Mesenchymal stem cell (in vitro differentiated cells and primary cell): ENCODE measurements at regions not wholly inside any gene's neighbourhood (a gene's known extent, or its start where the extent isn't known, plus 50 kb on each side); places are given as distances from the start of the nearest gene placed in this dataset.

ENCODE experiments used
- DNase-seq: peaks from one replicate; pipeline ENCODE4 v3.0.0-alpha.2; 2013
- H2AFZ ChIP-seq: one replicate; pipeline ENCODE4 v1.6.1; 2013; ENCODE audit warnings: low read depth, mild to moderate bottlenecking, control low read depth, inconsistent platforms, low read length, moderate library complexity
- H2AK5ac ChIP-seq: 2 replicates; pipeline ENCODE4 v1.6.1; 2013; ENCODE audit warnings: low read length, moderate library complexity, mild to moderate bottlenecking, inconsistent platforms; ENCODE audit not compliant: severe bottlenecking
- H2BK120ac ChIP-seq: one replicate; pipeline ENCODE4 v1.6.1; 2013; ENCODE audit warnings: low read depth, mild to moderate bottlenecking, inconsistent platforms, low read length, moderate library complexity
- H2BK12ac ChIP-seq, 2 experiments: one replicate each; pipeline ENCODE4 v1.6.1; 2013; ENCODE audit warnings: inconsistent platforms in 2 of 2, low read length in 2 of 2, mild to moderate bottlenecking in 2 of 2, moderate library complexity in 2 of 2, control low read depth in 1 of 2
- H2BK15ac ChIP-seq: one replicate; pipeline ENCODE4 v1.6.1; 2013; ENCODE audit warnings: mild to moderate bottlenecking, low read depth, inconsistent platforms; ENCODE audit not compliant: poor library complexity, severe bottlenecking
- H2BK5ac ChIP-seq: 2 replicates; pipeline ENCODE4 v1.6.1; 2013; ENCODE audit warnings: low read depth, mild to moderate bottlenecking, low read length, control low read depth, inconsistent platforms; ENCODE audit not compliant: poor library complexity, severe bottlenecking
- H3K14ac ChIP-seq, 2 experiments: one replicate each; pipeline ENCODE4 v1.6.1; 2013; ENCODE audit warnings: inconsistent platforms in 2 of 2, low read length in 2 of 2, control low read depth in 1 of 2, mild to moderate bottlenecking in 1 of 2, moderate library complexity in 1 of 2
- H3K18ac ChIP-seq, 2 experiments: one replicate each; pipeline ENCODE4 v1.6.1; 2013; ENCODE audit warnings: inconsistent platforms in 2 of 2, low read length in 2 of 2, control low read depth in 1 of 2, low read depth in 1 of 2, mild to moderate bottlenecking in 1 of 2
- H3K23ac ChIP-seq, 2 experiments: one replicate each; pipeline ENCODE4 v1.6.1; 2013; ENCODE audit warnings: inconsistent platforms in 2 of 2, low read length in 2 of 2, mild to moderate bottlenecking in 2 of 2, moderate library complexity in 2 of 2, control low read depth in 1 of 2
- H3K27ac ChIP-seq: 2 replicates; pipeline ENCODE4 v1.5.1; 2013; ENCODE audit warnings: mild to moderate bottlenecking, moderate library complexity, low read length, control low read depth, inconsistent platforms; ENCODE audit not compliant: poor library complexity, severe bottlenecking
- H3K27me3 ChIP-seq, 2 experiments: 2 replicates each; pipeline versions ENCODE4 v1.6.1 to v1.7.0; 2013; ENCODE audit warnings: low read length in 2 of 2, mild to moderate bottlenecking in 2 of 2, moderate library complexity in 2 of 2, control low read depth in 1 of 2, inconsistent platforms in 1 of 2; ENCODE audit not compliant: control insufficient read depth in 1 of 2, insufficient read depth in 1 of 2
- H3K36me3 ChIP-seq, 2 experiments: 2 replicates each; pipeline versions ENCODE4 v1.6.1 to v1.7.0; 2013; ENCODE audit warnings: low read length in 2 of 2, control low read depth in 1 of 2, inconsistent platforms in 1 of 2, low read depth in 1 of 2, mild to moderate bottlenecking in 1 of 2; ENCODE audit not compliant: insufficient read depth in 2 of 2, control insufficient read depth in 1 of 2
- H3K4ac ChIP-seq, 2 experiments: one replicate each; pipeline ENCODE4 v1.6.1; 2013; ENCODE audit warnings: inconsistent platforms in 2 of 2, low read length in 2 of 2, mild to moderate bottlenecking in 2 of 2, moderate library complexity in 2 of 2, control low read depth in 1 of 2, low read depth in 1 of 2
- H3K4me1 ChIP-seq: 2 replicates; pipeline ENCODE4 v1.6.1; 2013; ENCODE audit warnings: low read depth, low read length, control low read depth; ENCODE audit not compliant: control insufficient read depth, insufficient read depth
- H3K4me2 ChIP-seq: 2 replicates; pipeline ENCODE4 v1.6.1; 2013; ENCODE audit warnings: low read length, mild to moderate bottlenecking, inconsistent platforms; ENCODE audit not compliant: poor library complexity, severe bottlenecking
- H3K4me3 ChIP-seq, 2 experiments: 2 replicates each; pipeline versions ENCODE4 v1.5.1 to v1.7.0; 2013; ENCODE audit warnings: low read length in 2 of 2, mild to moderate bottlenecking in 2 of 2, control low read depth in 1 of 2, low read depth in 1 of 2; ENCODE audit not compliant: insufficient read depth in 1 of 2
- H3K79me1 ChIP-seq: replicated peaks from 2 replicates; pipeline ENCODE4 v1.6.1; 2013; ENCODE audit warnings: mild to moderate bottlenecking, control low read depth, low read length, inconsistent platforms; ENCODE audit not compliant: poor library complexity, severe bottlenecking
- H3K9ac ChIP-seq: 2 replicates; pipeline ENCODE4 v1.7.0; 2013; ENCODE audit warnings: mild to moderate bottlenecking, low read length, moderate library complexity
- H3K9me3 ChIP-seq: 2 replicates; pipeline ENCODE4 v1.7.0; 2013; ENCODE audit warnings: mild to moderate bottlenecking, low read length; ENCODE audit not compliant: control insufficient read depth
- H4K8ac ChIP-seq: one replicate; pipeline ENCODE4 v1.6.1; 2013; ENCODE audit warnings: inconsistent platforms, mild to moderate bottlenecking, low read length, moderate library complexity
- H4K91ac ChIP-seq: one replicate; pipeline ENCODE4 v1.6.1; 2013; ENCODE audit warnings: mild to moderate bottlenecking, low read length, inconsistent platforms
- WGBS: methylation state at CpG from one replicate; pipeline ENCODE4 v1.1.7; 2013; ENCODE audit warnings: mixed read lengths; 5-methylcytosine and 5-hydroxymethylcytosine counted together

GRCh38 chr11:92313784-92314183, 89.2 kb downstream of the FAT3 start:
- no peak overlapping the region for H3K4me3 ChIP-seq
- no peak overlapping the region for H2AK5ac ChIP-seq
- H3K18ac ChIP-seq, result no peak overlapping the region
- H3K36me3 ChIP-seq, result no peaks in the 10 kb centered on the region
- H2BK15ac ChIP-seq, result no peak overlapping the region
- H2BK12ac ChIP-seq, result no peak overlapping the region
- no peak overlapping the region for H4K8ac ChIP-seq
- DNase-seq, result no peak
- no peak overlapping the region for H3K4ac ChIP-seq
- H4K91ac ChIP-seq, result no peak overlapping the region
- no peak overlapping the region for H3K27ac ChIP-seq
- H3K14ac ChIP-seq, result no peak overlapping the region
- 91% methylated on average over 4 of the region's 5 CpGs for WGBS
- no peak overlapping the region for H2BK5ac ChIP-seq
- H2AFZ ChIP-seq, result no peak overlapping the region
- no peak overlapping the region for H3K23ac ChIP-seq
- peaks cover 8% of the 10 kb centered on the region for H3K4me1 ChIP-seq
- no peak overlapping the region for H2BK120ac ChIP-seq
- no peaks in the 10 kb centered on the region for H3K9me3 ChIP-seq
- H3K79me1 ChIP-seq, result no peaks in the 10 kb centered on the region
- no peak overlapping the region for H3K9ac ChIP-seq
- H3K4me2 ChIP-seq, result no peak overlapping the region
- no peaks in the 10 kb centered on the region for H3K27me3 ChIP-seq

- Histone ChIP-seq H3K4me2 (no peak overlapping the region), H3K18ac (no peak overlapping the region), H3K27me3 (no peaks in the 10 kb centered on the region), H2BK12ac (peak overlapping the region in 1 of 2 experiments; percentile 77), H3K4me3 (no peak overlapping the region), H3K9me3 (no peaks in the 10 kb centered on the region), H3K79me1 (no peaks in the 10 kb centered on the region), H2AK5ac (peak overlapping the region; percentile 73), H3K27ac (peak overlapping the region; percentile 60), H4K91ac (no peak overlapping the region), H3K36me3 (no peaks in the 10 kb centered on the region), H3K14ac (no peak overlapping the region), H3K4me1 (peaks cover 5% of the 10 kb centered on the region), H3K9ac (no peak overlapping the region), H3K4ac (no peak overlapping the region), H2BK120ac (no peak overlapping the region), H4K8ac (no peak overlapping the region), H2BK15ac (no peak overlapping the region), H3K23ac (no peak overlapping the region), H2AFZ (no peak overlapping the region), H2BK5ac (no peak overlapping the region)
- DNase-seq, result peak; percentile 22
- WGBS, result 0% methylated on average over 1 of the region's 1 CpG
These were observed 89.9 kb downstream of the FAT3 start for GRCh38 chr11:92314499-92314898.

- WGBS, result 91% methylated on average over 1 of the region's 4 CpGs
These were observed 91.6 kb downstream of the FAT3 start for GRCh38 chr11:92316106-92316809.

GRCh38 chr11:92317222-92317621, 92.6 kb downstream of the FAT3 start:
- H2BK5ac ChIP-seq, result no peak overlapping the region
- H2BK15ac ChIP-seq, result no peak overlapping the region
- no peaks in the 10 kb centered on the region for H3K27me3 ChIP-seq
- no peak overlapping the region for H2BK120ac ChIP-seq
- no peak overlapping the region for H3K4me3 ChIP-seq
- H3K23ac ChIP-seq, result no peak overlapping the region
- H4K8ac ChIP-seq, result no peak overlapping the region
- H3K4me1 ChIP-seq, result peaks cover 5% of the 10 kb centered on the region
- no peaks in the 10 kb centered on the region for H3K79me1 ChIP-seq
- no peak overlapping the region for H3K27ac ChIP-seq
- no peaks in the 10 kb centered on the region for H3K36me3 ChIP-seq
- H4K91ac ChIP-seq, result no peak overlapping the region
- H3K14ac ChIP-seq, result no peak overlapping the region
- H3K9me3 ChIP-seq, result no peaks in the 10 kb centered on the region
- no peak overlapping the region for H2BK12ac ChIP-seq
- H2AK5ac ChIP-seq, result no peak overlapping the region
- no peak overlapping the region for H2AFZ ChIP-seq
- no peak overlapping the region for H3K4me2 ChIP-seq
- DNase-seq, result no peak
- H3K4ac ChIP-seq, result no peak overlapping the region
- H3K9ac ChIP-seq, result no peak overlapping the region
- no peak overlapping the region for H3K18ac ChIP-seq

More at GRCh38 chr11:92316106-92316809, 91.6 kb downstream of the FAT3 start:
- no peak overlapping the region for H3K4ac ChIP-seq
- no peak overlapping the region for H2AFZ ChIP-seq
- H3K9ac ChIP-seq, result no peak overlapping the region
- H3K79me1 ChIP-seq, result no peaks in the 10 kb centered on the region
- H3K9me3 ChIP-seq, result no peaks in the 10 kb centered on the region
- no peak overlapping the region for H3K27ac ChIP-seq
- no peak overlapping the region for H3K14ac ChIP-seq
- H3K4me2 ChIP-seq, result no peak overlapping the region
- H3K18ac ChIP-seq, result no peak overlapping the region
- no peak overlapping the region for H2BK5ac ChIP-seq
- H4K91ac ChIP-seq, result no peak overlapping the region
- H2BK12ac ChIP-seq, result no peak overlapping the region
- H2BK15ac ChIP-seq, result no peak overlapping the region
- peaks cover 5% of the 10 kb centered on the region for H3K4me1 ChIP-seq
- no peak overlapping the region for H2AK5ac ChIP-seq
- H3K36me3 ChIP-seq, result no peaks in the 10 kb centered on the region
- H3K27me3 ChIP-seq, result no peaks in the 10 kb centered on the region
- no peak overlapping the region for H3K4me3 ChIP-seq
- no peak for DNase-seq
- H2BK120ac ChIP-seq, result no peak overlapping the region
- H3K23ac ChIP-seq, result no peak overlapping the region
- H4K8ac ChIP-seq, result no peak overlapping the region
